K562 (cell line): ENCODE measurements at regions not wholly inside any gene's neighbourhood (a gene's known extent, or its start where the extent isn't known, plus 50 kb on each side); places are given as distances from the start of the nearest gene placed in this dataset.

Experiments used
- E2F3 ChIP-seq: fragments of 250-450 bp; sonication (Bioruptor Pico); IDR thresholded peaks from 2 replicates; pipeline ENCODE4 v1.4.0; 2020; ENCODE audit warnings: mild to moderate bottlenecking
- HDAC3 ChIP-seq: fragments of 450-650 bp; IDR thresholded peaks from 2 replicates; pipeline ENCODE4 v1.6.1; 2018; ENCODE audit warnings: borderline replicate concordance, mild to moderate bottlenecking, moderate library complexity; ENCODE audit not compliant: partially characterized antibody
- HEY1 ChIP-seq: fragments of 250-450 bp; sonication (Bioruptor Pico); IDR thresholded peaks from 2 replicates; pipeline ENCODE4 v1.5.0; 2020; ENCODE audit warnings: mild to moderate bottlenecking, moderate library complexity, borderline replicate concordance
- ILK ChIP-seq: fragments of 450-650 bp; IDR thresholded peaks from 2 replicates; pipeline ENCODE4 v1.6.1; 2016; ENCODE audit warnings: missing genetic modification characterization, low read depth, mild to moderate bottlenecking, missing compliant biosample characterization, moderate library complexity, borderline replicate concordance
- MAFK ChIP-seq: IDR thresholded peaks from 2 replicates; pipeline ENCODE4 v1.6.1; 2011; ENCODE audit warnings: low read length, improper control_type of control experiment
- NCOA6 ChIP-seq: fragments of 450-650 bp; IDR thresholded peaks from 2 replicates; pipeline ENCODE4 v1.6.1; 2017; ENCODE audit warnings: mild to moderate bottlenecking
- NFIX ChIP-seq: fragments of 250-450 bp; sonication (Bioruptor Pico); IDR thresholded peaks from 2 replicates; pipeline ENCODE4 v1.4.0; 2020; ENCODE audit warnings: low read depth, mild to moderate bottlenecking, moderate library complexity
- SIX5 ChIP-seq, 2 experiments: IDR thresholded peaks; 2 replicates each; pipeline ENCODE4 v1.6.1; 2011; ENCODE audit warnings: low read length in 2 of 2, borderline replicate concordance in 1 of 2, low read depth in 1 of 2, mild to moderate bottlenecking in 1 of 2, moderate library complexity in 1 of 2; ENCODE audit not compliant: insufficient read depth in 1 of 2
- SMAD2 ChIP-seq: fragments of 150-350 bp; IDR thresholded peaks from 2 replicates; pipeline ENCODE4 v1.6.1; 2014; ENCODE audit warnings: low read depth, mild to moderate bottlenecking, low read length
- TGIF2 ChIP-seq: sonication (generic); formaldehyde crosslinking; IDR thresholded peaks from 2 replicates; pipeline ENCODE4 v1.8.1; 2022; ENCODE audit warnings: mild to moderate bottlenecking, missing genetic modification reagents, moderate library complexity
- ZNF124 ChIP-seq: sonication (generic); formaldehyde crosslinking; IDR thresholded peaks from 2 replicates; pipeline ENCODE4 v1.8.1; 2022; ENCODE audit warnings: missing genetic modification reagents
- ZNF165 ChIP-seq: fragments of 250-450 bp; sonication (Bioruptor Pico); IDR thresholded peaks from 2 replicates; pipeline ENCODE4 v1.4.0; 2020; ENCODE audit warnings: borderline replicate concordance
- TF ChIP-seq, protein P1 (sequence below): sonication (generic); formaldehyde crosslinking; IDR thresholded peaks from 2 replicates; pipeline ENCODE4 v1.8.0; 2023; ENCODE audit warnings: missing genetic modification reagents, mild to moderate bottlenecking, borderline replicate concordance
- TF ChIP-seq, protein P2 (sequence below): fragments of 250-450 bp; sonication (Bioruptor Pico); IDR thresholded peaks from 2 replicates; pipeline ENCODE4 v1.5.0; 2020; ENCODE audit warnings: mild to moderate bottlenecking
- TF ChIP-seq, protein P3 (sequence below): sonication (generic); formaldehyde crosslinking; IDR thresholded peaks from 2 replicates; pipeline ENCODE4 v1.8.1; 2023; ENCODE audit warnings: mild to moderate bottlenecking, missing genetic modification reagents
- TF ChIP-seq, protein P4 (sequence below): fragments of 250-450 bp; sonication (Bioruptor Pico); IDR thresholded peaks from 2 replicates; pipeline ENCODE4 v1.8.0; 2022; ENCODE audit warnings: moderate library complexity, mild to moderate bottlenecking, inconsistent platforms

DNA sequence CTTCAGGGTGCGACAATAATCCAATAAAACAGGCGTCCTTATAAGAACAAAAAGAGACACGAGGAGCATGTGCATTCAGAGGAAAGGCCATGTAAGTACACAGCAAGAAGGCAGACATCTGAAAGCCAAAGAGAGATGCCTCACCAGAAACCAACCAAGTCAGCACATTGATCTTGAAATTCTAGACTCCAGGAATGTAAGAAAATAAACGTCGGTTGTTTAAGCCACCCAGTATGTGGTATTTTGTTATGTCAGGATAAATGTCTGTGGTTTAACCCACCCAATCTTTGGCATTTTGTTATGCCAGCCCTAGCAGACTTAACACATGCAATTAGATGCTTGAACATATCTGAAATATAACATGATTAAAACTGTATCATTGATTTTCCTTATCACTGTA, 452.0 kb downstream of the SLITRK6 start (continued):
- TF ChIP-seq, protein P1, sequence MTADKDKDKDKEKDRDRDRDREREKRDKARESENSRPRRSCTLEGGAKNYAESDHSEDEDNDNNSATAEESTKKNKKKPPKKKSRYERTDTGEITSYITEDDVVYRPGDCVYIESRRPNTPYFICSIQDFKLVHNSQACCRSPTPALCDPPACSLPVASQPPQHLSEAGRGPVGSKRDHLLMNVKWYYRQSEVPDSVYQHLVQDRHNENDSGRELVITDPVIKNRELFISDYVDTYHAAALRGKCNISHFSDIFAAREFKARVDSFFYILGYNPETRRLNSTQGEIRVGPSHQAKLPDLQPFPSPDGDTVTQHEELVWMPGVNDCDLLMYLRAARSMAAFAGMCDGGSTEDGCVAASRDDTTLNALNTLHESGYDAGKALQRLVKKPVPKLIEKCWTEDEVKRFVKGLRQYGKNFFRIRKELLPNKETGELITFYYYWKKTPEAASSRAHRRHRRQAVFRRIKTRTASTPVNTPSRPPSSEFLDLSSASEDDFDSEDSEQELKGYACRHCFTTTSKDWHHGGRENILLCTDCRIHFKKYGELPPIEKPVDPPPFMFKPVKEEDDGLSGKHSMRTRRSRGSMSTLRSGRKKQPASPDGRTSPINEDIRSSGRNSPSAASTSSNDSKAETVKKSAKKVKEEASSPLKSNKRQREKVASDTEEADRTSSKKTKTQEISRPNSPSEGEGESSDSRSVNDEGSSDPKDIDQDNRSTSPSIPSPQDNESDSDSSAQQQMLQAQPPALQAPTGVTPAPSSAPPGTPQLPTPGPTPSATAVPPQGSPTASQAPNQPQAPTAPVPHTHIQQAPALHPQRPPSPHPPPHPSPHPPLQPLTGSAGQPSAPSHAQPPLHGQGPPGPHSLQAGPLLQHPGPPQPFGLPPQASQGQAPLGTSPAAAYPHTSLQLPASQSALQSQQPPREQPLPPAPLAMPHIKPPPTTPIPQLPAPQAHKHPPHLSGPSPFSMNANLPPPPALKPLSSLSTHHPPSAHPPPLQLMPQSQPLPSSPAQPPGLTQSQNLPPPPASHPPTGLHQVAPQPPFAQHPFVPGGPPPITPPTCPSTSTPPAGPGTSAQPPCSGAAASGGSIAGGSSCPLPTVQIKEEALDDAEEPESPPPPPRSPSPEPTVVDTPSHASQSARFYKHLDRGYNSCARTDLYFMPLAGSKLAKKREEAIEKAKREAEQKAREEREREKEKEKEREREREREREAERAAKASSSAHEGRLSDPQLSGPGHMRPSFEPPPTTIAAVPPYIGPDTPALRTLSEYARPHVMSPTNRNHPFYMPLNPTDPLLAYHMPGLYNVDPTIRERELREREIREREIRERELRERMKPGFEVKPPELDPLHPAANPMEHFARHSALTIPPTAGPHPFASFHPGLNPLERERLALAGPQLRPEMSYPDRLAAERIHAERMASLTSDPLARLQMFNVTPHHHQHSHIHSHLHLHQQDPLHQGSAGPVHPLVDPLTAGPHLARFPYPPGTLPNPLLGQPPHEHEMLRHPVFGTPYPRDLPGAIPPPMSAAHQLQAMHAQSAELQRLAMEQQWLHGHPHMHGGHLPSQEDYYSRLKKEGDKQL, result no peak
- TF ChIP-seq ZNF165 (CRISPR knock-in tag) (no peak), NFIX (CRISPR knock-in tag) (no peak), ILK (tag) (no peak), HDAC3 (no peak), ZNF124 (CRISPR knock-in tag) (no peak), TGIF2 (CRISPR knock-in tag) (no peak), E2F3 (CRISPR knock-in tag) (no peak), HEY1 (CRISPR knock-in tag) (no peak), MAFK (no peak), NCOA6 (no peak), SMAD2 (no peak), SIX5 (IDR thresholded peaks at IDR 0.05; ENCODE audit: borderline replicate concordance in 1 of 2, insufficient read depth in 1 of 2, low read depth in 1 of 2, low read length in 2 of 2) (no peak)
- TF ChIP-seq, protein P2, sequence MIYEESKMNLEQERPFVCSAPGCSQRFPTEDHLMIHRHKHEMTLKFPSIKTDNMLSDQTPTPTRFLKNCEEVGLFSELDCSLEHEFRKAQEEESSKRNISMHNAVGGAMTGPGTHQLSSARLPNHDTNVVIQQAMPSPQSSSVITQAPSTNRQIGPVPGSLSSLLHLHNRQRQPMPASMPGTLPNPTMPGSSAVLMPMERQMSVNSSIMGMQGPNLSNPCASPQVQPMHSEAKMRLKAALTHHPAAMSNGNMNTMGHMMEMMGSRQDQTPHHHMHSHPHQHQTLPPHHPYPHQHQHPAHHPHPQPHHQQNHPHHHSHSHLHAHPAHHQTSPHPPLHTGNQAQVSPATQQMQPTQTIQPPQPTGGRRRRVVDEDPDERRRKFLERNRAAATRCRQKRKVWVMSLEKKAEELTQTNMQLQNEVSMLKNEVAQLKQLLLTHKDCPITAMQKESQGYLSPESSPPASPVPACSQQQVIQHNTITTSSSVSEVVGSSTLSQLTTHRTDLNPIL (CRISPR knock-in tag), result no peak
- TF ChIP-seq, protein P3, sequence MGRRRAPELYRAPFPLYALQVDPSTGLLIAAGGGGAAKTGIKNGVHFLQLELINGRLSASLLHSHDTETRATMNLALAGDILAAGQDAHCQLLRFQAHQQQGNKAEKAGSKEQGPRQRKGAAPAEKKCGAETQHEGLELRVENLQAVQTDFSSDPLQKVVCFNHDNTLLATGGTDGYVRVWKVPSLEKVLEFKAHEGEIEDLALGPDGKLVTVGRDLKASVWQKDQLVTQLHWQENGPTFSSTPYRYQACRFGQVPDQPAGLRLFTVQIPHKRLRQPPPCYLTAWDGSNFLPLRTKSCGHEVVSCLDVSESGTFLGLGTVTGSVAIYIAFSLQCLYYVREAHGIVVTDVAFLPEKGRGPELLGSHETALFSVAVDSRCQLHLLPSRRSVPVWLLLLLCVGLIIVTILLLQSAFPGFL (CRISPR knock-in tag), result no peak
- TF ChIP-seq, protein P4, sequence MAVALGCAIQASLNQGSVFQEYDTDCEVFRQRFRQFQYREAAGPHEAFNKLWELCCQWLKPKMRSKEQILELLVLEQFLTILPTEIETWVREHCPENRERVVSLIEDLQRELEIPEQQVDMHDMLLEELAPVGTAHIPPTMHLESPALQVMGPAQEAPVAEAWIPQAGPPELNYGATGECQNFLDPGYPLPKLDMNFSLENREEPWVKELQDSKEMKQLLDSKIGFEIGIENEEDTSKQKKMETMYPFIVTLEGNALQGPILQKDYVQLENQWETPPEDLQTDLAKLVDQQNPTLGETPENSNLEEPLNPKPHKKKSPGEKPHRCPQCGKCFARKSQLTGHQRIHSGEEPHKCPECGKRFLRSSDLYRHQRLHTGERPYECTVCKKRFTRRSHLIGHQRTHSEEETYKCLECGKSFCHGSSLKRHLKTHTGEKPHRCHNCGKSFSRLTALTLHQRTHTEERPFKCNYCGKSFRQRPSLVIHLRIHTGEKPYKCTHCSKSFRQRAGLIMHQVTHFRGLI (CRISPR knock-in tag), result no peak
